ENCODE measurements at regions not wholly inside any gene's neighbourhood (a gene's known extent, or its start where the extent isn't known, plus 50 kb on each side); places are given as distances from the start of the nearest gene placed in this dataset.

- Histone ChIP-seq H3K4me3 (no peak overlapping the region), H3K9me3 (no peaks in the 10 kb centered on the region), H3K36me3 (no peaks in the 10 kb centered on the region), H3K27ac (no peak overlapping the region), H3K4me1 (no peaks in the 10 kb centered on the region), H3K27me3 (no peaks in the 10 kb centered on the region)
- no peak for DNase-seq
- in situ Hi-C loops (cut with MboI; ENCODE audit: low pct_ligation_motif_present in 1 of 4, low pct_unique_long_range_greater_than_20kb in 1 of 4, low sequenced_read_pairs in 3 of 4) = no loop called here
- intact Hi-C loops (cut with DNase I; ENCODE audit: low total_unique reads) = no loop called here
- TF ChIP-seq EP300 (IDR thresholded peaks at IDR 0.05; ENCODE audit: low read depth) = no peak
- TF ChIP-seq POLR2AphosphoS5 (IDR thresholded peaks at IDR 0.05) = no peak
- no peak for TF ChIP-seq POLR2A (IDR thresholded peaks at IDR 0.05)
- no peak for TF ChIP-seq CTCF (IDR thresholded peaks at IDR 0.05)
- 54 to 56% methylated on average over 4 of the region's 4 CpGs for WGBS, 2 donors (ENCODE audit: low coverage in 1 of 2)
Measured at GRCh38 chr11:93075782-93076181, 106.3 kb downstream of the MTNR1B start.

GRCh38 chr11:93080146-93080759, 110.8 kb downstream of the MTNR1B start:
- no peaks in the 10 kb centered on the region for H3K36me3 ChIP-seq
- H3K9me3 ChIP-seq = no peaks in the 10 kb centered on the region
- no peaks in the 10 kb centered on the region for H3K27me3 ChIP-seq
- WGBS, 2 donors (ENCODE audit: low coverage in 1 of 2) = 71 to 81% methylated on average over 2 to 6 of the region's 6 CpGs
- intact Hi-C loops (cut with DNase I; ENCODE audit: low total_unique reads) (no loop called here), in situ Hi-C loops (cut with MboI; ENCODE audit: low pct_ligation_motif_present in 1 of 4, low pct_unique_long_range_greater_than_20kb in 1 of 4, low sequenced_read_pairs in 3 of 4) (no loop called here)
- no peaks in the 10 kb centered on the region for H3K4me1 ChIP-seq
- no peak for DNase-seq
- TF ChIP-seq CTCF (IDR thresholded peaks at IDR 0.05) = no peak
- no peak for TF ChIP-seq EP300 (IDR thresholded peaks at IDR 0.05; ENCODE audit: low read depth)
- TF ChIP-seq POLR2A (IDR thresholded peaks at IDR 0.05) = no peak
- no peak for TF ChIP-seq POLR2AphosphoS5 (IDR thresholded peaks at IDR 0.05)
- no peak overlapping the region for H3K4me3 ChIP-seq
- no peak overlapping the region for H3K27ac ChIP-seq

GRCh38 chr11:93081694-93082093, 112.2 kb downstream of the MTNR1B start:
- in situ Hi-C loops (cut with MboI; ENCODE audit: low pct_ligation_motif_present in 1 of 4, low pct_unique_long_range_greater_than_20kb in 1 of 4, low sequenced_read_pairs in 3 of 4) = no loop called here
- Histone ChIP-seq H3K4me3 (no peak overlapping the region), H3K27me3 (no peaks in the 10 kb centered on the region), H3K27ac (no peak overlapping the region), H3K36me3 (no peaks in the 10 kb centered on the region), H3K4me1 (no peaks in the 10 kb centered on the region), H3K9me3 (no peaks in the 10 kb centered on the region)
- TF ChIP-seq POLR2A (IDR thresholded peaks at IDR 0.05) = no peak
- no peak for TF ChIP-seq EP300 (IDR thresholded peaks at IDR 0.05; ENCODE audit: low read depth)
- no peak for TF ChIP-seq CTCF (IDR thresholded peaks at IDR 0.05)
- no peak for TF ChIP-seq POLR2AphosphoS5 (IDR thresholded peaks at IDR 0.05)
- DNase-seq = no peak
- intact Hi-C loops (cut with DNase I; ENCODE audit: low total_unique reads) = no loop called here
- 55 to 60% methylated on average over 1 of the region's 1 CpG for WGBS, 2 donors (ENCODE audit: low coverage in 1 of 2)

GRCh38 chr11:93082900-93083299, 113.4 kb downstream of the MTNR1B start:
- no peaks in the 10 kb centered on the region for H3K27me3 ChIP-seq
- TF ChIP-seq EP300 (IDR thresholded peaks at IDR 0.05; ENCODE audit: low read depth) (no peak), CTCF (IDR thresholded peaks at IDR 0.05) (no peak), POLR2AphosphoS5 (IDR thresholded peaks at IDR 0.05) (no peak), POLR2A (IDR thresholded peaks at IDR 0.05) (no peak)
- no peaks in the 10 kb centered on the region for H3K4me1 ChIP-seq
- no peak for DNase-seq
- intact Hi-C loops (cut with DNase I; ENCODE audit: low total_unique reads) = no loop called here
- 73 to 86% methylated on average over 5 to 6 of the region's 6 CpGs for WGBS, 2 donors (ENCODE audit: low coverage in 1 of 2)
- in situ Hi-C loops (cut with MboI; ENCODE audit: low pct_ligation_motif_present in 1 of 4, low pct_unique_long_range_greater_than_20kb in 1 of 4, low sequenced_read_pairs in 3 of 4) = no loop called here
- no peak overlapping the region for H3K4me3 ChIP-seq
- no peaks in the 10 kb centered on the region for H3K9me3 ChIP-seq
- H3K27ac ChIP-seq = no peak overlapping the region
- no peaks in the 10 kb centered on the region for H3K36me3 ChIP-seq
